NAMALWA (cell line): ENCODE measurements at regions not wholly inside any gene's neighbourhood (a gene's known extent, or its start where the extent isn't known, plus 50 kb on each side); places are given as distances from the start of the nearest gene placed in this dataset.
"Not testable (repeated sequence)": the region's sequence is repeated elsewhere in the genome, so short reads cannot be mapped to it uniquely, and the experiment has no call there.

ENCODE experiments used
- DNase-seq: peaks from one replicate; pipeline ENCODE4 v3.0.0-alpha.2; 2015; ENCODE audit warnings: low spot score

DNA sequence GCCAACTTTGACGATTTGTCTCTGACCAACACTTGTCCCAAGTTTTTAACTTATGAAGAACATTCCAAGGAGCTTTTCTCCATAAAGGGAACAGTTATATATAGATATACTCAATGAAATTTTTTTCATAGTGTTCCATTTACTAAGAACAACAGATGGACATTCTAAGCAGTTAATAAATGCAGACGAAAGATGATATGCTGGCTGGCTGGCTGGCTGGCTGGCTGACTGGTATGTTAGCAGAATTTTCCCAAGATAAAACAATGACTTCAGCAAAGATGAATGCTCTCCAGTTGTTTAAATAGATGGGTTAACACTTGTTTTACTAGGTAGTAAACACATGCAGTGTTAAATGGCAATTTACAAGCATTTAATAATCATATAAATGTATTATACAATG is 62.2 kb downstream of the SPANXN3 start:
- no peak for DNase-seq

DNA sequence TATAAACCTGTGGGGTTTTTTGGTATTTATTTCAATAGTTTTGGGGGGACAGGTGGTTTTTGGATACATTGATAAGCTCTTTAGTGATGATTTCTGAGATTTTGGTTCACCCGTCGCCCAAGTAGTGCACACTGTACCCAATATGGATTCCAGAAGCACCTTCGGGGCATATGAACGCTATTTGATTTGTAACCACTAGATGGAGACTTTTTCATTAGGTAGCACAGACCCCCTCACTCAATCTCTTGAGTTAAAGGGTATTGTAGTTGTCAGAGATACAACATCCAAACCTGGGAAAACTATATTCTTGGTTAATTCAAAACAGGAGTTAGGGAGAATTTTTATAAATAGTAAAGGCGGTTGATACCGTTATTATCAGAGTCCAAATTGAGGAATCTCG is 79.8 kb downstream of the SPANXN3 start:
- DNase-seq = peak; percentile 28

DNA sequence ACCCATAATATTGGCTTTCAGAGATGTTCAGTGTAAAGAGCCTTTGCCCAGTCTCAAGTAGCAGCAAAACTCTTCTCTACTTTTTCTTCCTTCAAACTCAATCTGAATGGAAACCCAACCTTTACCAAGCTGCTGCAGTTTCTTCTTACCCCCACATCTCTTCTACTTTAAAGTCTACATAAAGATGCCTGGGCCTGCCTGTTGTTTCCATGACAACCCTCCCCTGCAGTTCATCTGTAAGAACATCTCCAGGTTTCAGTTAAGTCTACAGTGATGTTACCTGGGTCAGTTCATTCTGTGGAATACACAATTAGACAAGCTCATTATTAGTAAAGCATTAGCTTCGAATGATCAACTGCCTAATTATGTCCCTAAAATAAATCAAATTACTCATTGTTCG is 81.4 kb downstream of the SPANXN3 start:
- no peak for DNase-seq

DNA sequence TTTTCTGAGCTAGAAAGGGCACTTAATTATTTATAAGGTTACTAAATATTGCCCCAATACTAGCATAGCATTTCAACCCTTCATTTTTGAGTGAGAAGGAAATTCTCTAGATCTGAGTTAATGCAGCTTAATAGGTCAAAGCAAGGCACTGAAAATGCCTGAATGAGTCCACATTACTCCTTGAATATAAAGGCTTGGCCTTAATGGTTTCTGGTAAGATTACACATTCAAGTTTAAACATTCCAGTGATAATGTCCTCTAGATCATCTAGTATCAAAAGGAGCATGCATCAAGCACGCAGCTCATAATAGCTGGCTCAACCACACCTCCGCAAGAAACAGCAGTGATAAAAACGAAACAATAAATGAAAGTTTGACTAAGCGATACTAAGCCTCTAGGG is 87.5 kb downstream of the SPANXN3 start:
- DNase-seq = no peak

DNA sequence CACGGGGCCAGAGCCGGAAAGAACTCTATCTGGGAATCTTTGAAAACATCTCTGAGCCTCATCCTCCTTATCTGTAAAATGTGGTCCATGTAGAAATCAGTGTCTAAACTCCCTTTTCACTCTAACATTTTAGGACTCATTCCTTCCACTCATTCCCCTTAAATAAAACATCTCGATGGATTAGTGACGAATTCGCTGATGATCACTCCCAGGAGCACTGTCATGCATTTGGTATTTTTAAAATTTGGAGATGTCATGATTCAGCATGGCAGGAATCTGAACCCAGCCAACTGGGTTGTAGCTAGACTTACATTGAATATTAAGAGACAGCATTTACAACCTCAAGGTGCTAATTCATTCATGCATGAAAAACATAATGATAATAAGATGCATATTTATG is 88.1 kb downstream of the SPANXN3 start:
- no peak for DNase-seq

DNA sequence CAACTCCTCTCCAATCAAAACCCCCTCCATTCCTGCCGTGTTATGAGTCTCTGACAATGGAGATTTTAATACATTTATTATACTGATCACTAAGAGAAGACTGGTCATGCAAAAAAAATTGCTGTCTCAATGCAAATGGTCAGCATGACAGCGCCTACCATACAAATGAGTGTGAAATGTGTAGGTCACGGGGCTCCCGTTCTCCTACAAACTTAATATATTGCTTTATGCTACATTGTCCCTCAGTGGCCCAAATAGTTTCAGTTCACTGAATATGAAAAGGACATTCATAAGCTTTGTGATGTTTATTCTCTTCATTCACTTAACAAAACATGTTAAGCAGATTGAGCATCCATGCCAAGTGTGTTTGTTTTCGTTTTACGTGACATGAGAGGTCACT is 116.1 kb downstream of the SPANXN3 start:
- no peak for DNase-seq

DNA sequence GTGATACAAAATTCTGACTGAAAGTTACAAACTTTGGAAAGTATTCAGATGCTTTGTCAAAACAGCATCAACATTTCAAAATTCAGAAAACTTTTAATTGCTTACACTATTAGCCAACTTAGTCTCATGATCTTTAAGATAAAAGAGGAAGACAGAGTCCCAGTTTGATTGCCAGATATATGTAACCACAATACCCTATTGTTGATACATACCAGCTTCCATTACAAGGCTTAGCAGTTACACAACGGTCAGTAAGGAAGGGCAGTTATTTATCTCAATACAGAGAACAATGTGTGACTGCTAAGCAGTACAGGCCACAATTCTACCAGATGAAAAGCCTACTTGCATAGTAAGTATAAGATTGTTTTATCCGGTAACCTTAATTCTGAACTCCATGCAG is 138.4 kb downstream of the SPANXN3 start:
- no peak for DNase-seq

DNA sequence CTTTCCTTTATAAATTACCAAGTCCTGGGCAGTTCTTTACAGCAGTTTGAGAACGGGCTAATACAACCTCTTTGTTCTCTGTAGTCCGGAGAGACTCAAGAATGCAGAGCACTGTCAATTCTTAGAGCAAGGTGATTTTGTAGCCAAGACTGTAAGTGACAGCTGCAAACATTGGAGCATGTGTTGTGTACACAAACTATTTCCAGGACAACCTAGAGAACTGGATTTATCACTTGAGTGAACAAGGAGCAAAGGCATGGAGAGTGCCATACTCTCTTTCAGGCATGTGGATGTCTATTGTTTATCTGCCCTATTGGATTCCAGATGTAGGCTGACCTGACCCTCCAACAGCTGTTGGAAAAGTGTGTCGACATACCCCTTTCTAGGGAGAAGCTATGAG is 153.9 kb downstream of the SPANXN3 start:
- no peak for DNase-seq

DNA sequence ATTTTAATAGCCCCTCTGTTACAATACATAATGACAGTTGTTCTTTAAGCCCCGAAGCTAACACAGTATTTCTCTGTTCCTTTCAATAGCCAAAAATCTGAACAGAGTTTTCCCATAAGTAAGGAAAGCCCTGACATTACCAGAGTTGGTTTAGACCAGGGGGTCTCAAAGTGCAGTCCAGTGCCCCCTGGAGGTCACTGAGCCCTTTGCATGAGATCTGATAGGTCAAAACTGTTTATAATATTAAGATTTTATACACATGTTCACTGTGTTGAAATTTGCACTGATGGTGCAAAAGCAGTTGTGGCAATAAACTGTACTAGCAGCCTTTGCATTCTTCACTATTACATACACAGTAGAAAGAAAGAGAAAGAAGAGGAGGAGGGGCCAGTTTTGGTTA is 177.1 kb downstream of the SPANXN3 start:
- DNase-seq = peak; percentile 12

DNA sequence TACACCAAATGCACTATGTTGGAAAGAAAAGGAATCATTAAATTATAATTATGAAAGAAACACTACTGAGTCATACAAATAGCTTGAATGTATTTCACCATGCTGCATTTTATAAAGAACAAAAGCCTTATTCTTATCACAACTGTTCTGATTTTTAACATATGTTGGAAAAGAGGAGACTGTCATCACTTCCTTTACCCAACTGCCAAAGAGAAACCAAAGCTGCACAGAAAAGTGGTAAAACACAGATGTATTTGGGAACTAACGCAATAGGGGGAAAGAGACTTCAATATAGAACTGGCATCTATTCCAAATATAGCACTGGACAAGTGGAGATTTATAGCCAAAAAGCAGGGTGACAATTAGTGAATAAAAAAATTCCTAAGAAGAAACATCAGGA is 181.0 kb downstream of the SPANXN3 start:
- no peak for DNase-seq

DNA sequence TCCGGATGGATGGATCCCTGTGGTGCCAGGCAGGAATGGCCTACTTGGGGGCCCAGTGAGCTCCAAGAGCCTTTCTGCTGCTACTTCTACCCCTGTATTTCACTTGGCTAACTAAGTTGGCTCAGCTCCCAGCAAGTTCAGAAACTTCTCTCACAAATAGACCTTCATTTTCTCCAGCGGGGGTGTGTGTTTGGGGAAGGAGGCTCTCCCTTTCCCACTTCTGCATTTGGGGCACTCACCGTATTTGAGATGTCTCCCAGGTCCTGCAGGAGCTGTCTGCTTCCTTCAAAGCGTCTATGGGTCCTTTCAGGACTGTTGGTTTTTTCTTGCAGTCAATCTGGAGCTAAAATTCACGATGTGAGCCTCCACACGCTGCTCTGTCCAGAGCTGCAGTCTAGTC is 197.7 kb downstream of the SPANXN3 start:
- DNase-seq = no peak

DNA sequence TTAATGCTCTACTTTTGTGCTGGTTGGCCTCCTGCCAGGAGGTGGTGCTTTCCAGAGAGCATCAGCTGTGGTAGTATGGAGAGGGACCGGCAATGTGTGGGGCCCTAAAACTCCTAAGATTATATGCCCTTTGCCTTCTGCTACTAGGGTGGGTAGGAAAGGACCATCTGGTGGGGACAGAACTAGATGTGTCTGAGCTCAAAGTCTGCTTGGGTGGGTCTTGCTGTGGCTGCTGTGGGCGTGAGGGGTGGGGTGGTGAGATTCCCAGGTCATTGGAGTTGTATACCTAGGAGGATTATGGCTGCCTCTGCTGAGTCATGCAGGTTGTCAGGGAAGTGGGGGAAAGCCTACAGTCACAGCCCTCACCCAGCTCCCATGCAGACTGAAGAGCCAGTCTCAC is 198.4 kb downstream of the SPANXN3 start:
- not testable (repeated sequence) for DNase-seq

DNA sequence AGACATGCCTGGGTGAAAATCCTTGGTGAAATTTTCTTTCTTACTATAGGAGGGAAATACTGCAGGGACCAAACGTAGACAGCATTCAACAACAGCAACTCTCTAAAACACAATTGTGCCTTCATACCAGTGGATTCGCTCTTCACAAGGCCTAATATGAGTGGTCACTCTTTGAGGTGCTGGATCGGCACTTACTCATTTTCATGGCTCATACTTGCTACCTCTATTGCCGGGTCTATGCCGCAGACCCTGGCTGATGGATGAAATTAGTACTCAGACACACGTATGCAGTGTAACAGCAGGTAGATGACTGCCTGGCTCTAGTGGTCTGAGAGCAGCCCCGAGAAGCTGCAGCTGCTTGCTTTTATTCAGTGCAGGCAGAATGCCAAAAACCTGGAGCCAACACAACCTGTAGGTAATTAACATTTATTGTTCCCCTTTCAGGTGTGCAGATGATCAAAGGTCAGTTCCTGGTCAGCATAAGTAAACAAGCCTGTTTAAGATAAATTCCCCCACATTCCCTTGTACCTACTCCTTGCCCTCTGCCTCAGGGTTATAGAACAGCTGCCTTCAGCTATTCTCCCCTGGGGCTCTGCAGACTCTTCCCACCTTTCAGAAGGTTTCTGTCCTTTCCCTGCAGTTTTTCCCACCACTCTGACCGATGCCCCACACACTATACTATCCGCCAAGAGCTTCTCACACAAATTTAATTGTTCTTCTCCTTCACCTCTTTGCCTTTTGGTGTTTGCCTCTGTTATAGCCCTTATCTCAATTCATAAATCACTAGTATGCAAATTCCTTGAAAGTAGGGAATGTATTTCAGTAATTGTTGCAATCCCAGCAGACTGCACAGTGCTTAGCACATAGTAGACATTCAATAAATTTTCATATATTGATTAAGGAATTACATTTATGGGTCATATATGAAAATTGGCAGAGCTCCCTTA is 210.0 kb downstream of the SPANXN3 start:
- DNase-seq = no peak

DNA sequence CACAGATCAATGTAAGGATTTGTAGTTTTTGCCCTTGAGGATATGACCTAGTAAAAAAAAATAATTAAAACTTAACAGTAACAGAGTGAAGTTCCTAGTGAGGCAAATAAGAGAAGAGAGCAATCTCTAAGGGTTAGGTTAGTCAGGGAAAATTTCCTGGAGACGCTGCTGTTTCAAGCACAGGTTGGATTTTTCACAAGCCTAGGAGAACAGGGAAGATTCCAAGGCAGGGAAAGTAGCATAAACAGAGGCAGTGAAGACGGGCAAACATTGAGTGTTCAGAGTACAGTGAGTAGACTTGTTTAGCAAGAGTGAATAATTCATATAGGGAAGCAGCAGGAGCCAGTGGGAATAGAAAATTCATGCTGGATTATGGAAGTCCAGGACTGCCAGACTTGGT is 212.8 kb downstream of the SPANXN3 start:
- no peak for DNase-seq

DNA sequence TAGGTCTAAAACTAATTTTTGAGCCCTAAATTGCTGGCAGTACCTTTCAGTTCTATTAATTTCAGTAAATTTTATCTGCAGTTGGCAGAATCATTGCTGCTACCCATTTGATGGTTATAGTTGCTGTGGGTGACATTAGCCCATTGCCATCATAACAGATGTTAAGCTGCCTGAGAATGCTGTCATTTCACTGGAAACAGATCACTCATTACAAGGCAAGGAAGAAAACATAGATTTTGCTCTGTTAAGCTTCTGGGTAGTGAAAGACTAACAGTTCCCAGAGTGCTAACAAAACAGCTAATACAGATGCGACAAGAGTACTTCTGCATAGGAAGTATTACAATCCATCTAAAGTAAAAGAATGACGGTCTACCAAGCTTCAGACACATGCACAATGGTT is 213.2 kb downstream of the SPANXN3 start:
- no peak for DNase-seq

DNA sequence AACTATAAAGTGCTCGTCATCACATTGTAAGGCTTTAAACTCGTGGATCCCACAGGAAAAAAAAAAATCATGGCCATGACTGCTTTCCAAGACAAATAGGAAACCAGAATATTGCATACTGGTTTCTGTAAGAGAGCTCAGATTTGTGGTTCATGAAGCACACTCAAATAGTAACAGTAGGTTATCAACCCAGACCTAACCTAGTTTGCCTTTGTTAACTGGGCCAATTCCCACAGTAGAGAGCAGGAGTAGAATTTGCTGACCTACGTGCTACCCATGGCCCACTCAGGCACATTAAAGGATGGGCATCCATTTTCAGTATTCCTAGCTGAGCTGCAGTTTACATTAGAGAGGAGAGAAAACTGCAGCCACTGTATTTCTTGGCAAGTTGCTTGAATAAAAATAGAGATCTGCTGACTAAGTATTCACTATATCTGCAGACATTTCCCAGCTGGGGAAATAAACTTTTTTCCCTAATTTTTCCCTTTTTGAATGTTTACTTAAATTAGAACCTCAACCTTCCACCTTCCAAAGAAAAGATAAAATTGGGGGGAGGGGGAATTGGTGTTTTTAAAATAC is 218.5 kb downstream of the SPANXN3 start:
- no peak for DNase-seq

DNA sequence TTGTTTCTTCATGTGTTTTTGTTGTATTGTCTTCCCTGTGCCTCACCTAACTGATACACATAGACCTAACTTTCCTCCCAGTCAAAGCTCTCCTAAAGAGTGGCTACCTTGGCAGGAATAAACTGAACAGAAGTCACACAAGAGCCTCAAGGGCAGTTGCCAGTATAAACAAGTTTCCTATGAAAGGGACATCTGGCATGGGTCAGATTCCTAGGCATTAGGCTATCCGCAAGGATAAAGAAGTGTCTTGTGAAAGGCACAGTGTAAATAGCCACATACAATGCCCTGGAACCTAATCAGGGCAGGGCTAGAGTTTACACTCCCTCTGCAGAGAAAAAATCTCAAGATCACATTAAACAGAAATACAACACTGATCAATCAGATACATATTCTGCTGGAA is 220.8 kb downstream of the SPANXN3 start:
- DNase-seq = no peak

DNA sequence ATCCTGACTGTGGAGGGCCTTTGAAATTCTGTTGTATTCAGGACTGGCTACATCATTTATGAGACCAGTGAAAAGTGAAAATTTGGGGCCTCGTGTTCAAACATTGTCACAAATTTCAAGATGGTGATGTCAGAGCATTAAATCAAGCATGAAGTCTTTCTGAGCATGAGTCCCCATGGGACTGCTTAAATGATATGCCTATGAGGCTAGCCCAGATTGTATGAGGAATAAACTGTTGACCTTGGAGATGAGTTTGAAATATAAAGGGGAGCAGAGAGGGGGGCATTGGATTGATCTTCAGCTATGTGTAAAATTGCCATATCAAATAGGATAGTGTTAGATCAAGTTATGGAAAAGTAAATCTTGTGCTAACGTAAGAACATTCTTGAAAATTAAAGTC is 230.0 kb downstream of the SPANXN3 start:
- no peak for DNase-seq

DNA sequence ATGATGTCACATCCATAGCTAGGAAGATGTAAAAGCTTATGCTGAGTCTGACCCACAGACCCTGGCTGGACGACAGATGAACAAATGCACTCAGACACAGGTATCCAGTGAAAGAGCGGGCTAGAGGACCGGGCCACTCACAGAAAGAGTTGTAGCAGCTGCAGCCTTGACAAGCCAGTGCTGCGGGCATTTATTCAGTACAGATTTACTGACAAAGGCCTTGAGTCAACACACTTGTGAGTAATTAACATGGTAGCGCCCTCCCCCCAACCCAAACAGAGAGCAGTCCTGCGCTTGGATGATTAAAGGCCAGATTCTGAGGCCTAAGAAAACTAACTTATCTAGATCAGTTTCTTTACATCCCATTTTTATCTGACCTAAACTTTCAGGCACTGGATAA is 244.6 kb downstream of the SPANXN4 start:
- no peak for DNase-seq

DNA sequence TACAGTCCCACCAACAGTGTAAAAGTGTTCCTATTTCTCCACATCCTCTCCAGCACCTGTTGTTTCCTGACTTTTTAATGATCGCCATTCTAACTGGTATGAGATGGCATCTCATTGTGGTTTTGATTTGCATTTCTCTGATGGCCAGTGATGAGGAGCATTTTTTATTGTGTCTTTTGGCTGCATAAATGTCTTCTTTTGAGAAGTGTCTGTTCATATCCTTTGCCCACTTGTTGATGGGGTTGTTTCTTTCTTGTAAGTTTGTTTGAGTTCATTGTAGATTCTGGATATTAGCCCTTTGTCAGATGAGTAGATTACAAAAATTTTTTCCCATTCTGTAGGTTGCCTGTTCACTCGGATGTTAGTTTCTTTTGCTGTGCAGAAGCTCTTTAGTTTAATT is 218.9 kb downstream of the SPANXN4 start:
- not testable (repeated sequence) for DNase-seq

DNA sequence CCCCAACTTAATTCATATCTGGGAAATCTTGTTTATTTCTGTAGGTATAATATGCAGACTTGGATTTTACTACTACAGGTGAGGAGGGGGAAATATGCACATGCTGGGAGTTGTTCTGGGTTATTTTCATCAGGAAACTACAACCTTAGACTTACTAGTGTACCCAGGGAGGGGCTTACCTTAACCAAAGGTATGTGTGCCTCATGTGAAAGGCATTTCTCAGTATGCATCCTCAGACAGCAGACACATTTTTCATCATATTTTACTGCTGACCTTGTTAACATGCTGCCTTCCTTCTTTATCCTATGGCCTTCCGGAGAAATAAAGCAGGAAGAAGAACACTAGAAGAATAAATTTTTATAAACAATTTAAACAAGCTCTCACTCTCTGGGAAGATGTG is 214.9 kb downstream of the SPANXN4 start:
- no peak for DNase-seq

DNA sequence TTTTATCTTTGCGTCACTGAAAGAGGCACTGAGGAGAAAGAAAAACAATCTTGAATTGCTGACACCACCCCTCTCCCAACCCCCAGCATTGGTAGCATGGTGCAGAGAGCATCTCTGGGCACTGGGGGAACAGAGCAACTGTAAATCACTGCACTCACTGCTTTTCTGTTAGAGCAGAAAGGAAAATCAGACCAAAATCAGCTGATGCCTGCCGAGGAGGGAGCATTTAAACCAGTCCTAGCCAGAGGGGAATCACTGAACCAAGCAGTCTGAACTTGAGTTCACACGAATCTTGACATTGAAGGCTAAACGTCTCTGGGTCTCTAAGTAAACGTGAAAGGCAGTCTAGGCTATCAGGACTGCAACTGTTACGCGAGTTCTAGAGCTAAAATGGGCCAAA is 205.8 kb downstream of the SPANXN4 start:
- no peak for DNase-seq

DNA sequence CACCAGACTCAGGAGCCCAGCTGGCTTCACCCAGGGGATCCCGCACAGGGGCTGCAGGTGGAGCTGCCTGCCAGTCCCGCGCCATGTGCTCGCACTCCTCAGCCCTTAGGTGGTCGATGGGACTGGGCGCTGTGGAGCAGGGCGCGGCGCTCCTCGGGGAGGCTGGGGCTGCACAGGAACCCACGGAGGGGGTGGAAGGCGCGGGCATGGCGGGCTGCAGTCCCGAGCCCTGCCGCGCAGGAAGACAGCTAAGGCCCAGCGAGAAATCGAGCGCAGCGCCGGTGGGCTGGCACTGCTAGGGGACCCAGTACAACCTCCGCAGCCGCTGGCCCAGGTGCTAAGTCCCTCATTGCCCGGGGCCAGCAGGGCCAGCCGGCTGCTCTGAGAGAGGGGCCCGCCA is 202.9 kb downstream of the SPANXN4 start:
- not testable (repeated sequence) for DNase-seq

DNA sequence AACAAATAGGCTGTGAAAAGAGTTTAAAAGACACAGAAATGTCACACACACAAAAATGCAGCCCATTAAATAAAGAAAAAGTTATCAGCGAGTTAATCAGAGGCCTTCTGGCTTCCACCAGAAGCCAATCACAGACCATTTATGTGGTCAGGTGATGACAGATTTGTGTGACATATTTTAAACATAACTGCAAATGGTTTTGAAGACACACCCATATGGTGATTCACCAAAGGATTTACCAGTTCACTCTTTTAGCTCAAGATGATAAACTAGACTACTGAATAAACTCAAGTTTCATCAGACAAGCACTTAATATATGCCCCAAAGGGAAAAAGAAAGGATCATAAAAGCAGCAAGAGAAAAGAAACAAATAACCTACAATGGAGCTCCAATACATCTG is 181.2 kb downstream of the SPANXN4 start:
- no peak for DNase-seq
